GM18520 (cell line): ENCODE measurements at regions not wholly inside any gene's neighbourhood (a gene's known extent, or its start where the extent isn't known, plus 50 kb on each side); places are given as distances from the start of the nearest gene placed in this dataset.

Source experiments
- ATAC-seq: cut with Tn5 transposase; IDR thresholded peaks from one replicate; pipeline ENCODE4 v1.9.1; 2021; ENCODE audit not compliant: unreplicated experiment

DNA sequence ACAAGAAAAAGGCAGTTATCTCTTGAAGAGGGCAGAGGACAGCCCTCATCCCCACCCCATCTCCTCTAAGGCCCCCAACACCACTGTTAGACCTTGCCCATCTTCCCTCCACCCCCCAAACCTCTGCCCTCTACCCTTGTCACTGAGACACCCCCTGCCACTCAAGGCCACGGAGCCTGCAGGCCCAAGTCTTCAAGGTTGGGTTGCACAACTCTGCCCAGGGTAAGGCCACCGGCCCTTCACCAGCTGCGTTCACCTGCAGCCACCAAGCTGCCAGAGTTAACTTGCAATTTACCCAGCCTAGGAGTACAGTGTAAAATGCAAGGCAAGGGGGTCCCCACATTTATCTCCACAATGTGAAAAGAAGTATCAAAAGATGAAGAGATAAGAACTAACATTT, 128.7 kb upstream of the PKDCC start:
- ATAC-seq: no peak

DNA sequence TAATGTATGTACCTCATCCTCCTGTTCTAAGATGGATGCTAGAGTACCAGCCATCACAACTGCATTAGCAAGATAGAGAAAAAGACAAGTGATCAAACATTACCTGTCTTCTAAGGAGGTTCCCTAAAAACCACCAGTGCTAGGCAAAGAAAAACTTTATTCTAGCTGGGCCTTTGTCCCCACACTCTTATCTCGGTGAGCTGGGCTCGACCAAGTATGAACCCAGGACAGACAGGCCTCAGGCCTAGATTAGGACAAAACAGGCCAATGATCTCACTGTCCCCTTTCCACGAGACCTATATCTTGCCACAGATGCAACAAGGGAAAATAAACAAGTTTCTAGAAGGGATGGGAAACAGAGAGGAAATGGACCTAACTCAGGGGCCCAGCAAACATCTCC, 127.6 kb upstream of the PKDCC start:
- ATAC-seq: no peak

DNA sequence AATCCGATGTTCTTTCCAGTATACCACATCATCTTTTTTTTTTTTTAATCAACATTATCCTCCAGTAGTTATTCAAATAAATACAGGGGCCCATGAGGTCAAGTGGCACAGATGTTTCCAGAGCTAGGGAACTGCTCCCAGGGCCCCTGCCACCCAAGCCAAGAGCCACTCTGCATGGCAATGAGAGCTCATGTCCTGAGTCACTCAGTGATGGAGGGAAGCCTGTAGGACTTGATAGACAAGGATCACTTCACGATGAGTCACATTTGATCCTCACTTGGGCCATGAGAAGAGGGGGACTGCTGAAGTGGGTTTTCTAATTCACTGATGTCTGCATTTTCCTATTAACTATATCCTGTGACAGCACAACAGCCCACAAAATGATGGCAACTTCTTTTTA, 127.0 kb upstream of the PKDCC start:
- no peak for ATAC-seq

DNA sequence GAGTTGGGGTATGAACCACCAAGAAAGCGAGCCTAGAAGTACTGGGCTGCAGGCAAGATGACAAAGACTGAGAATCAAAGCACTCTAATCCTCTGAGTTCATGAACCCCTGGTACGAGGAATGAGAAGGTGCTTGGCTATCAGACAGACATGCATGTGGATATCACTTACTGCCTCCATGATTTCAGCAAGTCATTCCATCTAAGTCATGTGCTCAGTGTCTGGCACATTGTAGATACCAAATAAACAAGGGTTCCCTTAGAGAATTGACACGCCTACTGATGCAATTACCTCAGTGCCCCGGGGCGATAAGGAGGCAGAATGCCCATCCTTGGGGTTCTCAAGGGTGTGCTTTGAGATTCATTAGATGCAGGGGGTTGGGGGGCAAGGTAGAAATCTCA, 125.6 kb upstream of the PKDCC start:
- no peak for ATAC-seq

DNA sequence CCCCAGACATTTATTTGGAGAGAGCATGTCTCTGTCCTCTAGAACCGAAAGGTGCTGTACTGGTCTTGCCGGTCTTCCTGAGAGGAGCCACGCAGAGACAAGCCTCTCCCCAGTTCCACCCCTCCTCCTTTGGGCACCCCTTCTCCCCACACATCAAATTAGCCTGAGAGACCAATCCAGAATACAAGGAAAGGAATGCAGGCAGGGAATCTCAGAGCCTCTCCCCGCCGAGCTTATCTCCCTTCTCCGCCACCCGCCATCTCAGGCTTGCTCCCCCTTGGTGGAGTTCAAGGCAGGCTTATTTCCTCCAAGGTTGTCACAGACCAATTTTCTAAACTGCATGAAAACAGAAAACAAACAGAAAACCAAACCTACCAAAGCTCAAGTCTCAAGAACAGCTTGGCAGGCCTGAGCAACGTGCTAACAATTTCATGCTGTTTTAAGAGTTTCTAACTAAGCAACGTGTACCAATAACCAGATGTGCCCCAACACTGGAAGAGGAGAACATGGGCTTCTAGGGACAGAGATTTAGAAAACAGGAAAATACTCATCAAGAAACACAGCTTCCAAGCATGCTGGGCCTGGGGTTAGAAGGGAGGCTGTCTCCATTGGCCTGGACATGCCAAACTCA, 124.5 kb upstream of the PKDCC start:
- no peak for ATAC-seq

DNA sequence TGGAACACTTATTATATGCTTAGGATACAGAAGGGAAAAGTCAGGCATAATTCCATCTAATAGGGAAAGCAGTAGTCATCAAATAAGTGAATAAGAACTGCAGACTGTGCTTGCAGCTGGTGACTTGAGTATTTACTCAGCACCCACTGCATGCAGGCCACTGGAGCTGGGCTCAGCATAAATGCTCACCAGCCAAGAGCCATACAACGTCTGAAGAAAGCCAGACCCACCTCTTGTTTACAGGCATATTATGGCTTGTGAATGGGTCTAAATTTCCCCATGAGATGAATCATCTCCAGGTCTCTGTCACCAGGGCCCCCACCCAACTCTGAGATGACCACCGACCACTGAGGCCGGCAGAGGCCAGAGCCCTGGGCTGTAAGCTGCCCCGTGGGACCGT, 123.8 kb upstream of the PKDCC start:
- no peak for ATAC-seq

DNA sequence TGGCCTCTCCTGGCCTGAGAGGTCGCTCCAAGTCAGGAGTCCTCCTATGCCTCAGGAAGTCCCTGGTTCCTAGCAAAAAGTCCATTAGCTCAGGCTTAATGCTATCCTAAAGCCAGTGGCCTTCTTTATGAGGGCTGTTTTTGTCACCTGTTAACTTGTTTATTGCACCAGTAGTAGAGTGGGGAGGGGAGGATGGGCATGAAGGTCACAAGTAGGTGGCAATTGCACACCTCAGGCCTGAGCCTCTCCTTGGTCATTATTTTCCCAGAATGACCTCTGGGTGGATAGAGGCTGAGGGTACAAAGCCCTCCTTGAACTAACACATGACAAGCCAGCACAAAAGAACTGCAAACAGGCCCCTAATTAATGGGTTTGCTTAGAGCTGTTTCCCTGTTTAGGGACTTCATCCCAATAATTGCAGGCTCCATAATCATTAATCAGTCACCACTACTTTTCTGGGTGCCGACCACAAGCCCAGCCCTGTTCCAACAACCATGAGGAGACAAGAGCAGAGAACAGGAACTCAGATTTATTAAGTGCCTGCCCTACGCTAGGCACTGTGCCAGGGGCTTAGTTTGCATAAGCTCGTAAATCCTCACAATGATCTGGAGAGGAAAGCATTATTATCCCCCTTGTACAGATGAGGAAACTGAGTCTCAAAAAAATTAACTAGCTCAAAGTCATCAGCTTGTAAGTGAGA, 123.0 kb upstream of the PKDCC start:
- ATAC-seq: no peak

DNA sequence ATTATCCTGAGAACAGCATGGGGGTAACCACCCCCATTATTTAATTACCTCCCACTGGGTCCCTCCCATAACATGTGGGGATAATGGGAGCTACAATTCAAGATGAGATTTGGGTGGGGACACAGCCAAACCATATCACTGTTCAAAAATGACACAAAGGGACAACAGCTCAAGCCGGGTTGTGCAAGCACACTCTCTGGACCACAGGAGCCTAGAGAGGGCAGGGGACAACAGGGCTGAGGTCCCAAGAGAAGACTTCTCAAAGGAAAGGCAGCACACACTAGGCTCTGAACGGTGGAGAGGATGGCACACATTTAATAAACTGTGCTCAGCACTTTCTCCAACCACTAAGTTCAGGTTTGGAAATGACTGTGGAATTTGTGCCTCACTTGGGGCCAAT, 122.1 kb upstream of the PKDCC start:
- ATAC-seq: no peak

DNA sequence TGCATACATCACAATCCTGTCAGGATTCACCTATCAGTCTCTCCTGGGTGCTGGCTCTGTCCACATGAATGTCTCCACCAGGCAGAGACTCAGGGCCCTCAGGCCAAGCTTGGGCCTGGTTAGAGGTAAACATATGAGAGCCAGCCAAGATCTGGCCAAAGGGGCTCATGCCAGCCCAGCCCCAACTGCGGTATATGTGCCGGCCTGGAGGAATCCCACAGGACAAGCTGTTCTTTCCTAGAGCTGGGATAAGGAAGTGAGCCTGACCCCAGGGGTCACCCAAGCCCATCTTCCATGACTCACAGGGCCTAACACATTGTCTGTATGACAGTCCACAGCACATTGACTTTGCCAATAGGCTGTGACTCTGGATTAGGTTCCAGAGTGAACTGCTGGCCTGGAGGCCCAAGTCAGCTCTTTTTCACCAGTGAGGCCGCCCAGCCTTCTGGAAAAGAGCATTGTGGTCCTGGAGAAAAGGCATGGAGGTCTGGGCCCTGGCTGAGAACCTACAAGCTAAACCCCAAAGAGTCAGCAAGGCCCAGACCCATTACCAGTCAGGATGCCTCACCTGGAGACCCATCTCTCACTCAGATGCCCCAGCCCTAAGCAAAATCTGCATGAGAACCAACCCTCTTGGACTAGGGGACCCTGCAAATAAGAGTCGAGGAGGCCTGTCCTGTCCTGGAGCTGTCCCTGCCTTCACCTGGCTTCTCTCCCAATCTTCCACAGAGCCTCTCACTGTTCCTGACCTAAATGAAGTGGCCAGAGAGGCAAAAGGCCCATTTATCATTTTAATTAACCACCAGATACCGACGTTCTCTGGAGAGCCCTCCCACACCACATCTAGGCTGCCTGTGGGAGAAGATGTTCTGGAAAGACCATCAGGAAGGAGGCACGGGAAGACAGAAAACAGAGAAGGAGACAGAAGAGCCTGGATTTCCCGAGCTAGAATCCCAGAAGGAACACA, 120.9 kb upstream of the PKDCC start:
- no peak for ATAC-seq

DNA sequence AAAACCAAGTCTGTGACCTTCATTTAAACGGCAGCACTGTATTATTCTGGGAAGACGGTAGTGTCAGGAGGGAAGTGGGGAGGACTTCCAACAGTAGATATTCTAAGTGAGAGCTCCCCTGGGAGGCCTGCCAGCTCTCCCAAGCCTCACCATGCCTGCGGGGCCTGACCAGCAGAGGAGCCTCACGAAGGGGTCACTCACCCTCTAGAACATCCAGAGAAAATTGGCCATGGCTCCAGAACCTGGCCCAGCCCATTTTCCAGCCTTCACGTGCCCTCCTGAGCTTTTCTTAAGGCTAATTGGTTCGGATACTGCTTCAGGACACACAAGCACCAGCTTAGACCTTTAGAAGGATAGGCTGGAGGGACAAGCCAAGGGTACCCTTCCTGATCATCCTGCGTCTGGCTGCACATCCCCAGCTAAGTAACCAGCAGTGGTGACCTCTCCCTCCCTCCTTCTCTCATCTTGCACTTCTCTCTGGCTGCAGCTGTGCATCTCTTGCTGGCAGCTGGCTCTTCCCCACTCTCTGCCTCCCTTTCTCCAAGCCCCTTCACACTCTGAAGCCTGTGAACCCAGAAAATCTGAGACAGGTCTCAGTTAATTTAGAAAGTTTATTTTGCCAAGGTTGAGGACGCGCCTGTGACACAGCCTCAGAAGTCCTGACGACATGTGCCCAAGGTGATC, 120.1 kb upstream of the PKDCC start:
- ATAC-seq: no peak

DNA sequence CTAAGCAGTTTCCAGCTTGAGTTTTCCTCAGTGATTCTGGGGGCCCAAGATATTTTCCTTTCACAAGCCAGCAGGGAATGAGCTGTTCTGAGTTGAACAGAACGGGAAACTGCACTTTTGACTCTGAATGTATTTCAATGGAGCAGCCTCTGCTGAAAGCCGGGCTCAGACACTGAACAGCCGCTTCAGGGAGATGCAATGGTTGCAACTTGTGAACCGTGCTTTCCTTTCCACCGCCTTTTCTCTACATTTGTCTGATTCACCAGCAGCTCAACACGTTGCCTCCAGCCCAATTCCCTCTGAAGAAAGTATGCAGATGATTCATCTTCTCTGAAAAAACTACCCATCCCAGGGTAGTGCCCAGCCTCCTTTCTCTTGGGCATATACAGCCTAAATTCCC, 119.3 kb upstream of the PKDCC start:
- ATAC-seq: no peak

DNA sequence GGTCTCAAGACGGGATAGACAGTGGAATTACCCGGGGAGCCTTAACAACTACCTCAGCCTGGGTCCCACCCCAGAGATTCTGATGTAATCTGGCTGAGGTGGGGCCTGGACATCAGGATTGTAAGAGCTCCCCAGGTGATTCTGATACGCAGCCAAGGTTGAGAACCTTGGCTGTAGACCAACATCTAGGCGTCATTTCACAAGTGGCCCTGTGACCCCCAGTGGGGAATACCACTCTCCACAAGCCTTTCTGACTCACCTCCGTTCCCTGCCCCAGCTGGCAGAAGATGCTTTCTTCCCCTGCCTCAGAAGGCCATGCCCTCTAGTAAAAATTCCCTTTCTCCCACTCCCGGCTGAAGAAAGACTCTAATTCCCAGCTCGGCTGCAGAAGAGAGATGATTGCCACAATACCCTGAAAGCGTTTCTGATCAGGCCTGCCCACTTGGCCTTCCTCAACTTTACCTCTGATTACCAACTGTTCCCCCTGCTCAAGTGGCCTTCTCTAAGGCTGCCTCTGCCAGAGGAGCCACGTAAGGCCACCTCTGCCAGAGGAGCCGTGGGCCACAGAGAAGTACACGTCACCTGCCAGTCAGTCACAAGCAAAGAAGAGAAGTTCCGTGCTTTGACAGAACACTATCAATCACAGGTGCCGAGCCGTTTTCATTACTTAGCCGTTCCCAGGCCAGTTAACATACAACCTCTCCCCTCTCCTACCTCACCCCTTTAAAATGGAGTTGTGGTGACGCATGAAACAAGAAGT, 116.8 kb upstream of the PKDCC start:
- ATAC-seq: peak; percentile 71

DNA sequence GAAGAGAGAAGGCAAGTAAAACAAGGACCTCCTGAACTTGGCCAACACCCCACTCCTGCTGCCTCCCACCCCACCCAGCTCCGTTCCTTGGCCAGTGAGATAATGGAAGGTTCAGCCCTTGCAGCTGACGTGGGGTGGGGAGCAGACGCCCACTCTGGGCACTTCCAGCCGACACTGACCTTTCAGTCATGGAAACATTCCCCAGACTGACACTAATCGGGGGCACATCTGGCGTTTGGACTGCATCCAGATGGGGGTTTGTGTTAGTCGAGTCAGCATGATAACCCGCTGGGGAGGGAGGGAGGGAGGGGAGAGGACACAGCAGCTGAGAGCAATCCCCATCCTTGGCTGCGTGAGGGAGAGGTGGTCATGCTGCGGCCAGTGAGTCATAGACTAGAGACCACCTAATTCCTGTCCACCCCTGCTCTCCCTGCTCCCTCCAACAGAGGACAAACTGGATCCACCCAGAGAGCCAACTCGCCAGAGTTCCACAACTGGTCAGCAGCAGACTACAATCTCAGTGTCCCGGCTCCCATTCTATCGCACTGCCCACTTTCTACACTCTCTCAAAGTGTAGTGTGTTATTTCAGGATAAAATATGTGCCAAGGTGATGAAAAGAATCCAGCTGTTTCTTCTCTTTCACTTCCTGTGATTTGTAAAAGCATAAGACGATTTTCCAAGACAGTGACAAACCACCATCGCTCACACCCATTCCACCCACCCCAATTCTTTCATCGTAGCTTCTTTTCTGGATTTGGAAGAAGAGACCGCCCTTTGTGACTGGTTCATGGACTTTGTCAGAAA, 115.4 kb upstream of the PKDCC start:
- ATAC-seq: no peak

DNA sequence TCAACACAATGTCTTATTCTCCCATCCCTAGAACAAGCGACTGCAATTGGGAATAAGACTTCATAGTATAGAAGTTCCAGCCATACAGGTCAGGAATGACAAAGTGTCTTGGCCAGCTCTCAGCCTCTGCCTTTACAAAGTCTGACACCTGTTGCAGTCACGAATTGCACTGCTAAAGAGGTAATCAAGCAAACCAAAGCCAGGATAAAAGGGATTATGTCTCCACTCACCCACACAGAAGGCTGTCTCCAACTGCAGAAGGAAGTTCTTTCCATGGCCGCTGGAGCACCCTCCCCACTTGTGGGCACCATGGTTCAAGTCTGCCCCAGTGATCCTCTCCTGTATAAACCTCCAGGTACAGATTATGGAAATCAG, 114.8 kb upstream of the PKDCC start:
- ATAC-seq: no peak

DNA sequence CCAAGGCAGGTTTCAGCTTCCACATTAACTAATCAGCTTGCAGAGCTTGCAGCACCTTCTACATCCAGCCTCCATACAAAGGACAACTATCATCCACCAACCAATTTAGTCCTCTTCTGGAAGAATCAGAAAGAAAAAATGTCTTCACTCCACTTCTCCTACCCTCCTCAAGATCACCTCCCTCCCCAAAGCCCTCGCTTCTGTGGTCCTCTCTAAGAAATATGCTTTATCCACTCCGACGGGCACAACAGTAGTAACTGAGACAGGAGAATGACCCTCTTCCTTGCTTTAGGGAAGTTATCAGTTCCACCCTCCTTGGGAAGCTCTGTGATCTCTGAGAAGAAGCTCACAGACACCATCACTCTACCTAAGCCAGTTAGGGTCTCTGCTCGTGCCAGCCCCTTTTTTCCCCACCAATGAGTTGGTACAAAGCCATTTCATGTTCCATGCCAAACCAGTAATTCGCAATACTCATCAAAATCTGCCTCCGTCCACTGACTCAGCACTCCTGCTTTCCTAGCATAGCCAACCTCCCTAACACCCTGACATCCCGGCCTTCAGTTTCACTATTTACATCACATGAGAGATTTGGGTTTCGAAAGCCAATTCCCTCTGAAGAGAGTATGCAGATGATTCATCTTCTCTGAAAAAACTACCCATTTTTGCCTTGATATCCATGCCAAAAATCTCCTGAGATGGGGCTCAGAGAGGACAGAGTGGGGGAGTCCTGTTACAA, 114.1 kb upstream of the PKDCC start:
- no peak for ATAC-seq

DNA sequence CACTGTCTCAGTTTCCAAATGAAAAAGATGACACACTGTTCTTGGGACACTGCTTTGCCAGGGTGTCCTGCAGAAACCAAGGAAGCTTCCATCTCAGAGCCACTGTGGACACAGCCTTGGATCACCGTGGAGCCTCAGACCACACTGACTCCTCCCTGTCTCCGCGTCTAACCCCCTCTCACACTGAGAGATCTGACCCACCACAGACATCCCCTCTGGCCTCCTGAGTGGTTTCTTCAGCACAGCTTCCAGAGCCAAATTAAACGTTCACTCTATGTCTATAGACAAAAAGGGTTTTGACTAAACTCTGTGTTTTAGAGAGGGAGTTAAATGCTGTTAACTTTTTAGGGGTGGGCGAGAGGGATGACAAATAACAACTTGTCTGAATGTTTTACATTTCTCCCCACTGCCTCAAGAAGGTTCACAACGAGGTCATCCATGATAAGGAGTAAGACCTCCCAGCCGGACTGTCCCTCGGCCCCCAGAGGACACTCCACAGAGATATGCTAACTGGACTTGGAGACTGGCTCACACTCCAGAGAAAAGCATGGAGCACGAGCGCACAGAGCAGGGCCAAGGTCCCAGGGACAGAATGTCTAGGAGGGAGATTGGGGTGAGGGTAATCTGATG, 113.4 kb upstream of the PKDCC start:
- no peak for ATAC-seq

DNA sequence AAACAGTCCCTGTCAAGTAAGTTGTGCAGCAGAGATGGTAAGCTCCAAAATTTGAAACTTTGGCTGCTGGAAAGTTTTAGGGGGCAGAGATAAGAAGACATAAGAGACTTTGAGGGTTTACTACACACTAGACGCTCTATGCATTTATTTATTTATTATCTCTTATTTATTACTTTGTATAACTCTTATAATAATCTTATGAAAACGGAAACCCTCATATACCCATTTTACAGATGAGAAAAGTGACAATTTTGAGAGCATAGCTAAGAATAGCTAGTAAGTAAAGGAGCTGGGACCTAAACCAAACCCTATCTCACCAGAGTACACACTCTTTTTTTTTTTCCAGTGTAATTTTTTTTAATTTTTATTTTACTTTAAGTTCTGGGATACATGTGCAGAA, 112.8 kb upstream of the PKDCC start:
- no peak for ATAC-seq

DNA sequence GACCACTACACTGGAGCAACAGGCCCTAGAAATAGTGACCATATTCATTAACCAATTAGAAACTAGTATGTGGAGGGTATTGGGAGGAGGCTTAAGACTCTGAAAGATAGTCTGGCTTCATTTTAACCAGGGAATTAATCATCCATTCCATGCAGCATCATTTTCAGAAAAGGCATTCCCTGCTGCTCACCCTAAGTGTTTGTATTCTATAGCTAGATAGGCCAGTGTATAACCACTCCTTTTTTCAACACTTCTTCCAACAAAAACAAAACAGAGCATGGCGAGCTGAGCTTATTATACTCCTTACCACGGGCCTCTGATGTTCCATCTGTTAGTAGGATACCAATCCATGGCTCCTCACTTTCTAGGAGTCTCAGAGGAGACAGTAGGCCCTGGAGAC, 112.0 kb upstream of the PKDCC start:
- ATAC-seq: no peak
